WTC11 (cell line): ENCODE measurements at regions not wholly inside any gene's neighbourhood (a gene's known extent, or its start where the extent isn't known, plus 50 kb on each side); places are given as distances from the start of the nearest gene placed in this dataset.

Source experiments
- ATAC-seq: fragments of 200-7000 bp; cut with Tn5 transposase; 2 replicates; pipeline ENCODE4 v1.10.0; 2021; ENCODE audit warnings: mild to moderate bottlenecking, moderate library complexity
- CTCF ChIA-PET: fragments of 300-600 bp; sonication (Branson Sonifier 250); formaldehyde crosslinking; loops from one replicate; lab custom pipeline; 2021; ENCODE audit warnings: antibody characterized with exemption; lab: Charles Lee
- POLR2A ChIA-PET: fragments of 350-600 bp; sonication (Branson Sonifier 250); formaldehyde crosslinking; loops from one replicate; lab custom pipeline; 2021; ENCODE audit warnings: antibody characterized with exemption; lab: Charles Lee
- DNase-seq: peaks from one replicate; pipeline ENCODE4 v3.0.0; 2021; ENCODE audit warnings: low spot score
- H3K27ac Mint-ChIP-seq: 2 replicates; pipeline ENCODE4 v1.8.0; 2021; ENCODE audit warnings: mixed read lengths
- H3K27me3 Mint-ChIP-seq: 2 replicates; pipeline ENCODE4 v1.8.0; 2021; ENCODE audit warnings: low read depth, mild to moderate bottlenecking, moderate library complexity, mixed read lengths
- H3K36me3 Mint-ChIP-seq: 2 replicates; pipeline ENCODE4 v1.8.0; 2021; ENCODE audit warnings: mixed read lengths
- H3K4me1 Mint-ChIP-seq: 2 replicates; pipeline ENCODE4 v1.8.0; 2022; ENCODE audit warnings: mixed read lengths
- H3K4me3 Mint-ChIP-seq: 2 replicates; pipeline ENCODE4 v1.8.0; 2021; ENCODE audit warnings: mild to moderate bottlenecking, moderate library complexity, mixed read lengths
- H3K9me3 Mint-ChIP-seq: 2 replicates; pipeline ENCODE4 v1.8.0; 2021; ENCODE audit warnings: mixed read lengths
- AR ChIP-seq: fragments of 250-450 bp; sonication (Bioruptor Pico); IDR thresholded peaks from 2 replicates; pipeline ENCODE4 v1.9.0; 2021; ENCODE audit warnings: mild to moderate bottlenecking
- ATF1 ChIP-seq: sonication (generic); formaldehyde crosslinking; IDR thresholded peaks from 2 replicates; pipeline ENCODE4 v1.8.1; 2023; ENCODE audit warnings: mild to moderate bottlenecking, moderate library complexity, missing genetic modification reagents
- E2F4 ChIP-seq: sonication (generic); formaldehyde crosslinking; IDR thresholded peaks from 2 replicates; pipeline ENCODE4 v1.8.1; 2022; ENCODE audit warnings: low read depth, mild to moderate bottlenecking, moderate library complexity, missing genetic modification reagents, borderline replicate concordance
- ELF4 ChIP-seq: sonication (generic); formaldehyde crosslinking; IDR thresholded peaks from 2 replicates; pipeline ENCODE4 v1.8.1; 2022; ENCODE audit warnings: low read depth, mild to moderate bottlenecking, moderate library complexity, missing genetic modification reagents
- FOXK1 ChIP-seq: sonication (generic); formaldehyde crosslinking; IDR thresholded peaks from 2 replicates; pipeline ENCODE4 v1.8.0; 2022; ENCODE audit warnings: mild to moderate bottlenecking, moderate library complexity, missing genetic modification reagents
- FOXP1 ChIP-seq: sonication (generic); formaldehyde crosslinking; IDR thresholded peaks from 2 replicates; pipeline ENCODE4 v1.8.0; 2022; ENCODE audit warnings: missing genetic modification reagents, mild to moderate bottlenecking, moderate library complexity, borderline replicate concordance
- GTF2I ChIP-seq: fragments of 250-450 bp; sonication (Bioruptor Pico); conservative IDR thresholded peaks from 2 replicates; pipeline ENCODE4 v1.4.0; 2021; ENCODE audit warnings: mild to moderate bottlenecking
- HMGXB4 ChIP-seq: sonication (generic); formaldehyde crosslinking; IDR thresholded peaks from 2 replicates; pipeline ENCODE4 v1.8.1; 2023; ENCODE audit warnings: mild to moderate bottlenecking, moderate library complexity, missing genetic modification reagents
- IRF2 ChIP-seq: sonication (generic); formaldehyde crosslinking; IDR thresholded peaks from 2 replicates; pipeline ENCODE4 v1.8.0; 2022; ENCODE audit warnings: low read depth, missing genetic modification reagents, borderline replicate concordance
- MXD4 ChIP-seq: fragments of 250-450 bp; sonication (Bioruptor Pico); IDR thresholded peaks from 2 replicates; pipeline ENCODE4 v1.8.0; 2021; ENCODE audit warnings: mild to moderate bottlenecking, moderate library complexity, borderline replicate concordance
- NFYB ChIP-seq: sonication (generic); formaldehyde crosslinking; conservative IDR thresholded peaks from 2 replicates; pipeline ENCODE4 v1.8.0; 2022; ENCODE audit warnings: low read depth, missing genetic modification reagents
- RELA ChIP-seq: sonication (generic); formaldehyde crosslinking; IDR thresholded peaks from 2 replicates; pipeline ENCODE4 v1.8.1; 2022; ENCODE audit warnings: missing genetic modification reagents, mild to moderate bottlenecking, borderline replicate concordance
- SMAD3 ChIP-seq: sonication (generic); formaldehyde crosslinking; IDR thresholded peaks from 2 replicates; pipeline ENCODE4 v1.8.0; 2022; ENCODE audit warnings: missing genetic modification reagents, mild to moderate bottlenecking, borderline replicate concordance
- SOX15 ChIP-seq: fragments of 250-450 bp; sonication (Bioruptor Pico); IDR thresholded peaks from 2 replicates; pipeline ENCODE4 v1.9.0; 2021; ENCODE audit warnings: mild to moderate bottlenecking
- TCF7 ChIP-seq: sonication (generic); formaldehyde crosslinking; IDR thresholded peaks from 2 replicates; pipeline ENCODE4 v1.8.0; 2022; ENCODE audit warnings: mild to moderate bottlenecking, low read depth, missing genetic modification reagents, moderate library complexity
- TEAD1 ChIP-seq: sonication (generic); formaldehyde crosslinking; IDR thresholded peaks from 2 replicates; pipeline ENCODE4 v1.8.0; 2022; ENCODE audit warnings: mild to moderate bottlenecking, missing genetic modification reagents
- ZBTB21 ChIP-seq: sonication (generic); formaldehyde crosslinking; IDR thresholded peaks from 2 replicates; pipeline ENCODE4 v1.8.1; 2023; ENCODE audit warnings: mild to moderate bottlenecking, missing genetic modification reagents, borderline replicate concordance
- ZNF121 ChIP-seq: sonication (generic); formaldehyde crosslinking; IDR thresholded peaks from 2 replicates; pipeline ENCODE4 v1.8.0; 2023; ENCODE audit warnings: missing genetic modification reagents
- ZNF219 ChIP-seq: sonication (generic); formaldehyde crosslinking; IDR thresholded peaks from 2 replicates; pipeline ENCODE4 v1.8.0; 2023; ENCODE audit warnings: missing genetic modification reagents, mild to moderate bottlenecking, borderline replicate concordance
- TF ChIP-seq, protein P1 (sequence below): sonication (generic); formaldehyde crosslinking; IDR thresholded peaks from 2 replicates; pipeline ENCODE4 v1.8.1; 2022; ENCODE audit warnings: low read depth, missing genetic modification reagents, borderline replicate concordance
- TF ChIP-seq, protein P2 (sequence below): fragments of 250-450 bp; sonication (Bioruptor Pico); IDR thresholded peaks from 2 replicates; pipeline ENCODE4 v1.9.0; 2021; ENCODE audit warnings: moderate library complexity, mild to moderate bottlenecking, inconsistent platforms, borderline replicate concordance

DNA sequence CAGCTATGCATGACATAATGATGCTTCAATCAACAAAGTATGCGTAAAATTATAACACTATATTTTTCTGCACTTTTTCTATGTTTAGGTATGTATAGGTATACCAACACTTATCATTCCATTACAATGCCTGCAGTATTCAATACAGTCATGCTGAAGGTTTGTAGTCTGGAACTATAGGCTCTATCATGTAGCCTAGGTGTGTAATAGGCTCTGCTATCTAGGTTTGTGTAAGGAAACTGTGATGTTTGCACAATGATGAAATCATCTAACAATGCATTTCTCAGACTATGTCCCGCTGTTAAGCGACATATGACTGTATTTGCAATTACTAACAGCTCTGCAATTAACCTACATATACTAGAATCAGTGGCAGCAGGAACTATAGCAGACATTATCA lies 1447.5 kb downstream of the GATA3 start:
- no peaks in the 10 kb centered on the region for H3K9me3 Mint-ChIP-seq
- POLR2A ChIA-PET = no interaction called here
- DNase-seq = no peak
- H3K27ac Mint-ChIP-seq = no peak overlapping the region
- H3K27me3 Mint-ChIP-seq = no peaks in the 10 kb centered on the region
- H3K36me3 Mint-ChIP-seq = no peaks in the 10 kb centered on the region
- H3K4me3 Mint-ChIP-seq = no peak overlapping the region
- ATAC-seq = no peak
- H3K4me1 Mint-ChIP-seq = no peaks in the 10 kb centered on the region
- TF ChIP-seq ZBTB21 = no peak
- TF ChIP-seq MXD4 (CRISPR knock-in tag) = no peak
- TF ChIP-seq TCF7 (CRISPR knock-in tag) = no peak
- TF ChIP-seq, all 79 proteins: peak for 0
- CTCF ChIA-PET = no interaction called here

DNA sequence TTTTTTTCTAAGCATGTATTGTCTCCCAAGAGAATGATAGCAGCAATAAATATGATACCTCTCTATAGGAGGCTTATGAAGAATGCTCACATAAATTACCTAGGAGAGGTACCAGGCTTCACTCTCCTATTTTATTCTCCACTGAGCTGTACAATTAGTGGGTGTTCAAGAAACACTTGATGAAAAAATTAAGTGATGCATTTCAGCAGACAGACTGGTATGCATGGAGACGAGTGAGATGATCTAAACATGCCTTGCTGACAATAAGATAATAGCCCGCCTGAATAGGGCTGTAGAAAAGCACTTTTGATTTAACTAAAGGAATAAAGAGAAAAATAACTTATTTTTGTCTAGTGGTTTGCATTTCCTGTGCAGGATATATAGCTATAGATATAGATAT lies 1449.7 kb downstream of the GATA3 start:
- CTCF ChIA-PET = interaction anchor here (0.7 kb wide), 1 partner anchor 135 kb away, joined by 3 read pairs; no protein-coding TSS in a partner anchor
- ATAC-seq = no peak

More for the DNA sequence above, 1449.7 kb downstream of the GATA3 start:
- H3K9me3 Mint-ChIP-seq = peaks cover 4% of the 10 kb centered on the region
- H3K27me3 Mint-ChIP-seq = no peaks in the 10 kb centered on the region
- H3K4me1 Mint-ChIP-seq = peaks cover under 1% of the 10 kb centered on the region; the same call in 1 of the 2 replicates
- no peak for DNase-seq
- H3K4me3 Mint-ChIP-seq = no peak overlapping the region
- no peaks in the 10 kb centered on the region for H3K36me3 Mint-ChIP-seq
- H3K27ac Mint-ChIP-seq = no peak overlapping the region
- POLR2A ChIA-PET = no interaction called here
- TF ChIP-seq SMAD3 (CRISPR knock-in tag) (no peak), AR (CRISPR knock-in tag) (no peak), FOXP1 (CRISPR knock-in tag) (no peak), FOXK1 (CRISPR knock-in tag) (no peak), ZNF219 (CRISPR knock-in tag) (no peak), RELA (no peak), SOX15 (no peak), ATF1 (CRISPR knock-in tag) (no peak), ZNF121 (CRISPR knock-in tag) (no peak), TEAD1 (CRISPR knock-in tag) (no peak), E2F4 (CRISPR knock-in tag) (no peak), IRF2 (CRISPR knock-in tag) (no peak), NFYB (CRISPR knock-in tag) (no peak), ELF4 (CRISPR knock-in tag) (no peak), GTF2I (CRISPR knock-in tag) (no peak), MXD4 (CRISPR knock-in tag) (no peak), HMGXB4 (CRISPR knock-in tag) (no peak)
- TF ChIP-seq, protein P1, sequence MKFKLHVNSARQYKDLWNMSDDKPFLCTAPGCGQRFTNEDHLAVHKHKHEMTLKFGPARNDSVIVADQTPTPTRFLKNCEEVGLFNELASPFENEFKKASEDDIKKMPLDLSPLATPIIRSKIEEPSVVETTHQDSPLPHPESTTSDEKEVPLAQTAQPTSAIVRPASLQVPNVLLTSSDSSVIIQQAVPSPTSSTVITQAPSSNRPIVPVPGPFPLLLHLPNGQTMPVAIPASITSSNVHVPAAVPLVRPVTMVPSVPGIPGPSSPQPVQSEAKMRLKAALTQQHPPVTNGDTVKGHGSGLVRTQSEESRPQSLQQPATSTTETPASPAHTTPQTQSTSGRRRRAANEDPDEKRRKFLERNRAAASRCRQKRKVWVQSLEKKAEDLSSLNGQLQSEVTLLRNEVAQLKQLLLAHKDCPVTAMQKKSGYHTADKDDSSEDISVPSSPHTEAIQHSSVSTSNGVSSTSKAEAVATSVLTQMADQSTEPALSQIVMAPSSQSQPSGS = no peak
- TF ChIP-seq, protein P2, sequence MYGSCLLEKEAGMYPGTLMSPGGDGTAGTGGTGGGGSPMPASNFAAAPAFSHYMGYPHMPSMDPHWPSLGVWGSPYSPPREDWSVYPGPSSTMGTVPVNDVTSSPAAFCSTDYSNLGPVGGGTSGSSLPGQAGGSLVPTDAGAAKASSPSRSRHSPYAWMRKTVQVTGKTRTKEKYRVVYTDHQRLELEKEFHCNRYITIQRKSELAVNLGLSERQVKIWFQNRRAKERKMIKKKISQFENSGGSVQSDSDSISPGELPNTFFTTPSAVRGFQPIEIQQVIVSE (CRISPR knock-in tag) = no peak
